ENCODE measurements at regions not wholly inside any gene's neighbourhood (a gene's known extent, or its start where the extent isn't known, plus 50 kb on each side); places are given as distances from the start of the nearest gene placed in this dataset.

DNA sequence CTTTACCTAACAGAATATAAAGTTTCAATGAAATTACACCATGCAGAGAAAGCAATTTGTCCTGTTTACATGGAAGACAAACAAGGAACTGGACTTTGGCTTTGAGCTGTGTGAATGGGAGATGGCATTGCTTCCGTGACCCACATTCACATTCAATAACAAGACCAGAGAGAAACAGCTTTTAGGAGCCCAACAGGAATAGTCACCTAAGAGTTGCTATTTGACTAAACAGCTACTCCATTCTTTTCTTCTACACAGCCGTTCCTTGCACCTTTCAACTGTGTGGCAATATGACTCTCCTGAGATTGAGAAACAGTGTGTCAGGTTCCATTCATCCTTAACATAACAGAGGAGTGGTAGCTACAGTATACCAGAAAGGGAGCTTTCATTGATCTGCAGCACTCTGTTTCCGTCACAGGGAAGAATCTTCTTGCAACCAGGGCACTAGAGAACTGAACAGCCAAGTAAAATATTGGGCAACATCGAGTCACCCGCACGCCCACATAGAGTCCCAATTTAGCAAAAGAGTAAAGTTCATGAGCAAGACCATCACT, 355.1 kb downstream of the HAO1 start:
- TF ChIP-seq, protein P1, sequence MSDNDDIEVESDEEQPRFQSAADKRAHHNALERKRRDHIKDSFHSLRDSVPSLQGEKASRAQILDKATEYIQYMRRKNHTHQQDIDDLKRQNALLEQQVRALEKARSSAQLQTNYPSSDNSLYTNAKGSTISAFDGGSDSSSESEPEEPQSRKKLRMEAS (IDR thresholded peaks at IDR 0.05; ENCODE audit: low read depth) = no peak
- TF ChIP-seq, protein P2, sequence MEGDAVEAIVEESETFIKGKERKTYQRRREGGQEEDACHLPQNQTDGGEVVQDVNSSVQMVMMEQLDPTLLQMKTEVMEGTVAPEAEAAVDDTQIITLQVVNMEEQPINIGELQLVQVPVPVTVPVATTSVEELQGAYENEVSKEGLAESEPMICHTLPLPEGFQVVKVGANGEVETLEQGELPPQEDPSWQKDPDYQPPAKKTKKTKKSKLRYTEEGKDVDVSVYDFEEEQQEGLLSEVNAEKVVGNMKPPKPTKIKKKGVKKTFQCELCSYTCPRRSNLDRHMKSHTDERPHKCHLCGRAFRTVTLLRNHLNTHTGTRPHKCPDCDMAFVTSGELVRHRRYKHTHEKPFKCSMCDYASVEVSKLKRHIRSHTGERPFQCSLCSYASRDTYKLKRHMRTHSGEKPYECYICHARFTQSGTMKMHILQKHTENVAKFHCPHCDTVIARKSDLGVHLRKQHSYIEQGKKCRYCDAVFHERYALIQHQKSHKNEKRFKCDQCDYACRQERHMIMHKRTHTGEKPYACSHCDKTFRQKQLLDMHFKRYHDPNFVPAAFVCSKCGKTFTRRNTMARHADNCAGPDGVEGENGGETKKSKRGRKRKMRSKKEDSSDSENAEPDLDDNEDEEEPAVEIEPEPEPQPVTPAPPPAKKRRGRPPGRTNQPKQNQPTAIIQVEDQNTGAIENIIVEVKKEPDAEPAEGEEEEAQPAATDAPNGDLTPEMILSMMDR (IDR thresholded peaks at IDR 0.05) = no peak
- TF ChIP-seq TEAD4 (IDR thresholded peaks at IDR 0.05; ENCODE audit: borderline replicate concordance, insufficient read depth) (no peak), TAF1 (IDR thresholded peaks at IDR 0.05; ENCODE audit: borderline replicate concordance, low read depth, low read length) (no peak), RCOR1 (IDR thresholded peaks at IDR 0.05; ENCODE audit: low read length) (no peak), RAD21 (IDR thresholded peaks at IDR 0.05; ENCODE audit: low read length) (no peak), ELF1 (IDR thresholded peaks at IDR 0.05) (no peak), YY1 (IDR thresholded peaks at IDR 0.05; ENCODE audit: low read depth) (no peak), MXI1 (IDR thresholded peaks at IDR 0.05; ENCODE audit: low read depth, low read length) (no peak), EZH2phosphoT487 (IDR thresholded peaks at IDR 0.05; ENCODE audit: borderline replicate concordance, low read depth) (no peak), RFX5 (IDR thresholded peaks at IDR 0.05; ENCODE audit: low read length) (no peak), TCF12 (IDR thresholded peaks at IDR 0.05) (no peak)
